Prostate gland (tissue), 2 donors: ENCODE measurements at regions not wholly inside any gene's neighbourhood (a gene's known extent, or its start where the extent isn't known, plus 50 kb on each side); places are given as distances from the start of the nearest gene placed in this dataset.

Experiments
- DNase-seq: peaks from one replicate; pipeline ENCODE4 v3.0.0-alpha.2; 2019; ENCODE audit warnings: low spot score
- H3K27ac ChIP-seq, 2 donors: fragments of 200-600 bp; sonication (generic); 2 replicates each; pipeline ENCODE4 v1.5.1; 2017 to 2019
- H3K27me3 ChIP-seq: fragments of 200-600 bp; sonication (generic); replicated peaks from 2 replicates; pipeline ENCODE4 v1.5.1; 2019; ENCODE audit not compliant: insufficient read depth
- H3K36me3 ChIP-seq, 2 donors: fragments of 200-600 bp; sonication (generic); 1 replicate in 1 of 2; 2 replicates in 1 of 2; pipeline versions ENCODE4 v1.5.1 to v1.8.1; 2017 to 2019
- H3K4me1 ChIP-seq: fragments of 200-600 bp; sonication (generic); replicated peaks from 2 replicates; pipeline ENCODE4 v1.5.1; 2019
- H3K4me3 ChIP-seq, 2 donors: fragments of 200-600 bp; sonication (generic); 2 replicates each; pipeline ENCODE4 v1.5.1; 2017 to 2019
- H3K9me3 ChIP-seq: fragments of 200-600 bp; sonication (generic); 2 replicates; pipeline ENCODE4 v1.5.1; 2017
- POLR2A ChIP-seq: fragments of 450-650 bp; IDR thresholded peaks from one replicate; pipeline ENCODE4 v1.6.1; 2016; ENCODE audit warnings: antibody characterized with exemption, mild to moderate bottlenecking
- POLR2AphosphoS5 ChIP-seq: sonication (generic); formaldehyde crosslinking; IDR thresholded peaks from one replicate; pipeline ENCODE4 v1.6.1; 2017; ENCODE audit warnings: antibody characterized with exemption
- WGBS: methylation state at CpG from one replicate; pipeline ENCODE4 v1.1.5; 2018; 5-methylcytosine and 5-hydroxymethylcytosine counted together
- intact Hi-C: fragments of 100-400 bp; cut with DNase I; formaldehyde crosslinking; loops from one replicate; pipeline ENCODE4 v1.14.2; 2022
- TF ChIP-seq, protein P1 (sequence below), 4 experiments: fragments of 200-600 bp in 2 of 4; fragments of 450-650 bp in 2 of 4; sonication (generic) in 2 of 4; IDR thresholded peaks; 1 replicate in 3 of 4; 2 replicates in 1 of 4; pipeline ENCODE4 v1.5.1; 2016 to 2019; ENCODE audit warnings: antibody characterized with exemption in 4 of 4, mild to moderate bottlenecking in 2 of 4, moderate library complexity in 2 of 4

DNA sequence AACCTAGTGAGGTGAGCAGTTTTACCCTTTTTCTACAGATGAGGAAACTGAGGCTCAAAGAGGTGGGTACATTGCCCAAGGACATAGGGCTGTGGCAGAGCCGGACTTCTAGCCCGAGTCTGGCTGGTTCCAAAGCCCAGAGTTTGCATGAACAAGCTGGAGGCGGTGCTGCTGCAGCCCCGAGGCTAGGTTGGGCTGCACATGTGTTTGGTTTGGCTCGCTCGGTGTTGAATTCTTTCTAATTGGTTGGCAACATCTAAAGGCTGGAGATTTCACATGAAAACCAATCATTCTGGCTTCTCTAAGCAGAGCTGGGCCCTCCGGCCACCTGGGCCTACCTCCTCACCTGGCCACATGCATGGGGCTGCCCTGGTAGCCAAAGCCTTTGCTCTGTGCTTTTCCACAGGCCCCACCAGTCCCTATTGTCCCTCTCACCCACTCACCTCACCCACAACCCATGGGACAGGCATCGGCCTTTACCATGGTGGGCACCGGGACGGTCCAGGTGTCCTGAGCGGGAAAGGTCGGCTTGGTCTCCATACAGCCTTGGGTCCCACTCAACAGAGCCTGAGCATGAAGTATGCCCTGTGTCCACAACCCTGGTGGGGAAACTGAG is 262.3 kb downstream of the NSG2 start:
- no peak for DNase-seq
- H3K4me3 ChIP-seq, result no peak overlapping the region

DNA sequence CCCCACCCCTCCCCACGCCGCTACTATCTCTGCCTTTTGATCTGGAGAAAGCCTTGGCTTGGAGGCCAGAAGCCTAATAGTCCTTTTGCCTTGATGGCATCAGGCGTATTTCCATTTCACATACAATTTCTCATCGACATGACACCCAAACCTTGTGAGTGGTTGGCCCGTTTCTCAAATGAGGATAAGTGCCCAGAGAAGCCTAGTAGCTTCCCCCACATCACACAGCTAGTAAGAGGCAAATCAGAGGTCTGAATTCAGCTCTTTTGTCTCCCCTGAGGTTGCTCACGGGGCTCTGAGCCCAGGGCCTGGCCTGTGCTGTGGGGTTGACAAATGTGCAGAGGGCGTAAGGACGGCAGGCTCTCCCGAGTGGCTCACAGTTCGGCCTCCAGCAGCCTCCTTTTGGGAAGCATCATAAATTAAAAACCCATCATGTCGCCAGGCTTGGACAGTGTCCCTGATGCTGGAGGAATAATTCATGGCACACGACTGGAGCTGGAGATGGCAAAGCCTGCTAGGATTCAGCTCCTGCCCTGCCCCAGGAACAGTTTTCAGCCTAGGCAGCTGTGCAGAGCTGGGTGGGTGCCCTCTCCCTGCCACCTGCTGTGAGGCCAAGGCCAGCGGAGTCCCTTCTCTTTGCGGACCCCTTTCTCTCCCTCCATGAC is 263.8 kb downstream of the NSG2 start:
- Histone ChIP-seq H3K9me3 (no peaks in the 10 kb centered on the region), H3K36me3 (no peaks in the 10 kb centered on the region), H3K4me3 (no peak overlapping the region), H3K27me3 (peaks cover 6% of the 10 kb centered on the region), H3K4me1 (peaks cover 3% of the 10 kb centered on the region), H3K27ac (no peak overlapping the region)
- TF ChIP-seq POLR2A (no peak), POLR2AphosphoS5 (no peak)
- intact Hi-C loops, result no loop called here
- 83% methylated on average over 14 of the region's 14 CpGs for WGBS
- DNase-seq, result no peak

More for the DNA sequence above, 262.3 kb downstream of the NSG2 start:
- peaks cover 3% of the 10 kb centered on the region for H3K4me1 ChIP-seq
- no peak overlapping the region for H3K27ac ChIP-seq
- TF ChIP-seq, protein P1, sequence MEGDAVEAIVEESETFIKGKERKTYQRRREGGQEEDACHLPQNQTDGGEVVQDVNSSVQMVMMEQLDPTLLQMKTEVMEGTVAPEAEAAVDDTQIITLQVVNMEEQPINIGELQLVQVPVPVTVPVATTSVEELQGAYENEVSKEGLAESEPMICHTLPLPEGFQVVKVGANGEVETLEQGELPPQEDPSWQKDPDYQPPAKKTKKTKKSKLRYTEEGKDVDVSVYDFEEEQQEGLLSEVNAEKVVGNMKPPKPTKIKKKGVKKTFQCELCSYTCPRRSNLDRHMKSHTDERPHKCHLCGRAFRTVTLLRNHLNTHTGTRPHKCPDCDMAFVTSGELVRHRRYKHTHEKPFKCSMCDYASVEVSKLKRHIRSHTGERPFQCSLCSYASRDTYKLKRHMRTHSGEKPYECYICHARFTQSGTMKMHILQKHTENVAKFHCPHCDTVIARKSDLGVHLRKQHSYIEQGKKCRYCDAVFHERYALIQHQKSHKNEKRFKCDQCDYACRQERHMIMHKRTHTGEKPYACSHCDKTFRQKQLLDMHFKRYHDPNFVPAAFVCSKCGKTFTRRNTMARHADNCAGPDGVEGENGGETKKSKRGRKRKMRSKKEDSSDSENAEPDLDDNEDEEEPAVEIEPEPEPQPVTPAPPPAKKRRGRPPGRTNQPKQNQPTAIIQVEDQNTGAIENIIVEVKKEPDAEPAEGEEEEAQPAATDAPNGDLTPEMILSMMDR (IDR thresholded peaks at IDR 0.05), result no peak
- no peak for TF ChIP-seq POLR2A
- TF ChIP-seq POLR2AphosphoS5, result no peak
- 73% methylated on average over 12 of the region's 12 CpGs for WGBS
- no peaks in the 10 kb centered on the region for H3K36me3 ChIP-seq
- intact Hi-C loops, result no loop called here
- no peaks in the 10 kb centered on the region for H3K9me3 ChIP-seq
- peaks cover 6% of the 10 kb centered on the region for H3K27me3 ChIP-seq

DNA sequence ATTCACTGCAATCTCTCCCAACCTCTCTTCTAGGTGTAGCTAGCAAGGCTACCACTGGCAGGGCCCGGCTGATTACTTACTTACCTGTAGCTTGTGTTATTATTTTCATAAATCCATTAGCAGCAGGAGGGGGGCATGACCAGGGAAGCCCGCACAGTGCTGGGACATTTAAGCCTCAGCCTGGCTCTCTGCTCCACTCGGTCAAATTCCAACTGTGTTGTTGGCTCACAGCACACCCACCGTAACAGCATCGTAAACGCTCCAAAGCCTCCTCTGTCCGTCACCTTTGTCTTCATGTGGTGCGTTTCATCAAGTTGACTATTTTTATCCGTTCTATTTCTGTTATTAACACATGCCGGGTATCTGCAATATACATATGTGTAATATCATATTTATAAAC is 264.7 kb downstream of the NSG2 start:
- DNase-seq, result no peak
- H3K27me3 ChIP-seq, result peaks cover 6% of the 10 kb centered on the region
- H3K4me1 ChIP-seq, result peaks cover 3% of the 10 kb centered on the region
- H3K27ac ChIP-seq, result no peak overlapping the region
- intact Hi-C loops, result loop anchor here (2.0 kb wide), 1 partner anchor 265 kb away; the partner anchor contains the start of gene NSG2
- no peaks in the 10 kb centered on the region for H3K9me3 ChIP-seq
- TF ChIP-seq POLR2A (no peak), POLR2AphosphoS5 (no peak)
- TF ChIP-seq, protein P1 (IDR thresholded peaks at IDR 0.05), result no peak
- H3K36me3 ChIP-seq, result no peaks in the 10 kb centered on the region
- WGBS, result 75% methylated on average over 10 of the region's 10 CpGs
- H3K4me3 ChIP-seq, result no peak overlapping the region

DNA sequence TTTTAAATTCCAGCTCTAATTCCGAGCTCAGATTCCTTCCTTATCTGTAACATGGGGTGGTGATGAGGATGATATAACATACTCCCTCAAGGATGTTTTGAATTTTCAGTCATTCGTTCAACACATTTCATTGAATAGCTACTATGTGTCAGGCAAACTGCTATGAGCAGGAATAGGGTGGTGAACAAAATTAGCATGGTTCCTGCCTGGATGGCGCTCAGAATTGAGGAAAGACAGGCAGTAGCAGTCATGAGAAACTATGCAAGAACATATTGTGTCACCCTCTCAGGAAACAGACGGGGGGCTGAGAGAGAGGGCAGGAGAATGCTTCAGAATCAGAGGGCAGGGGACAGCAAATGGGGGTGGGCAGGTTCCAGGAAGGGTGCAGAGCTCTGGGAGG is 265.2 kb downstream of the NSG2 start:
- DNase-seq, result no peak

DNA sequence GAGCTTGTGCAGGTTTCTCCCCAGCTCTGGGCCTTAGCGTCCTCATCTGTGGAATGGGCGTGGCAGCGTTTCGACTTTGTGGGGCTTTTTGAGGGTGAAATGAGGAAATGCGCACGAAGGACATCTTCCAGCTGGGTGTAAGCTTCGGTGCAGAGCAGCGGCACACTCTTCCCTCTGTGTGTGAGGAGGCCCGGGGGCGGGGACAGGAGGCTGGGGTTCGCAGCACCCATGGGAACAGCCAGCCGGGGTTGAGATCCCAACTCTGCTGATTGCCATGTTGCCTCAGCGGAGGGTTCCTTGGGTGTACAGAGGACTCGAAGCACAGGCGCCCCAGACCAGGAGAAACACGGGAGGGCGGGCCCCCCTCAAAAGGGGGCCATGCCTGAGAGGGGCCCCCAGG is 265.6 kb downstream of the NSG2 start:
- Histone ChIP-seq H3K27me3 (peaks cover 6% of the 10 kb centered on the region), H3K4me1 (peaks cover 3% of the 10 kb centered on the region), H3K4me3 (no peak overlapping the region), H3K36me3 (no peaks in the 10 kb centered on the region), H3K9me3 (no peaks in the 10 kb centered on the region), H3K27ac (no peak overlapping the region)
- no peak for DNase-seq
- 82% methylated on average over 16 of the region's 17 CpGs for WGBS
- TF ChIP-seq POLR2AphosphoS5 (no peak), POLR2A (no peak)
- TF ChIP-seq, protein P1 (IDR thresholded peaks at IDR 0.05), result no peak
- intact Hi-C loops, result loop anchor here (2.0 kb wide), 1 partner anchor 266 kb away; the partner anchor contains the start of gene NSG2

More for the DNA sequence above, 265.2 kb downstream of the NSG2 start:
- Histone ChIP-seq H3K9me3 (no peaks in the 10 kb centered on the region), H3K27me3 (peaks cover 6% of the 10 kb centered on the region), H3K4me1 (peaks cover 3% of the 10 kb centered on the region), H3K36me3 (no peaks in the 10 kb centered on the region), H3K4me3 (no peak overlapping the region), H3K27ac (no peak overlapping the region)
- TF ChIP-seq POLR2AphosphoS5 (no peak), POLR2A (no peak)
- TF ChIP-seq, protein P1 (IDR thresholded peaks at IDR 0.05), result no peak
- intact Hi-C loops, result loop anchor here (2.0 kb wide), 1 partner anchor 266 kb away; the partner anchor contains the start of gene NSG2
- WGBS, result 92% methylated on average over 4 of the region's 4 CpGs
